Heart right ventricle (tissue), 16 donors: ENCODE measurements at regions not wholly inside any gene's neighbourhood (a gene's known extent, or its start where the extent isn't known, plus 50 kb on each side); places are given as distances from the start of the nearest gene placed in this dataset.

Source experiments
- ATAC-seq, 8 donors: fragments of 200-7000 bp; cut with Tn5 transposase; one replicate each; pipeline ENCODE4 v1.9.1; 2020; ENCODE audit warnings: mild to moderate bottlenecking in 8 of 8, moderate library complexity in 8 of 8, moderate number of reproducible peaks in 1 of 8
- DNase-seq, 2 donors: peaks; one replicate each; pipeline ENCODE4 v3.0.0-alpha.2; 2020
- H3K27ac ChIP-seq, 10 donors: fragments of 200-600 bp; sonication (generic) in 2 of 10; one replicate each; pipeline versions ENCODE4 v1.5.0 to v1.8.0; 2020 to 2022; ENCODE audit warnings: mild to moderate bottlenecking in 3 of 10
- H3K27me3 ChIP-seq, 7 donors: fragments of 200-600 bp; one replicate each; pipeline ENCODE4 v1.8.0; 2021 to 2022; ENCODE audit warnings: mild to moderate bottlenecking in 2 of 7
- H3K36me3 ChIP-seq, 9 donors: fragments of 200-600 bp; sonication (generic) in 1 of 9; one replicate each; pipeline versions ENCODE4 v1.5.0 to v1.8.0; 2020 to 2022; ENCODE audit warnings: mild to moderate bottlenecking in 2 of 9
- H3K4me1 ChIP-seq, 9 donors: fragments of 200-600 bp; sonication (generic) in 1 of 9; one replicate each; pipeline versions ENCODE4 v1.5.0 to v1.8.0; 2020 to 2022; ENCODE audit warnings: mild to moderate bottlenecking in 4 of 9
- H3K4me3 ChIP-seq, 10 donors: fragments of 200-600 bp; sonication (generic) in 2 of 10; one replicate each; pipeline versions ENCODE4 v1.5.0 to v1.8.0; 2020 to 2022; ENCODE audit warnings: mild to moderate bottlenecking in 7 of 10, moderate library complexity in 2 of 10
- H3K9me3 ChIP-seq, 11 donors: fragments of 200-600 bp in 10 of 11; sonication (generic) in 2 of 11; one replicate each; pipeline versions ENCODE4 v1.5.0 to v1.8.0; 2013 to 2022; ENCODE audit warnings: mild to moderate bottlenecking in 2 of 11, control low read depth in 1 of 11, moderate library complexity in 1 of 11
- WGBS, 2 donors: extraction: QIAGEN DNeasy Blood & Tissue Kit; methylation state at CpG; one replicate each; pipeline ENCODE4 v1.1.7; 2013; ENCODE audit warnings: inconsistent platforms in 1 of 2; 5-methylcytosine and 5-hydroxymethylcytosine counted together
- intact Hi-C, 10 donors: fragments of 100-400 bp; cut with DNase I; formaldehyde crosslinking; loops; one replicate each; pipeline versions ENCODE4 v1.11.1 to v1.14.2; 2022
- TF ChIP-seq, protein P1 (sequence below), 9 donors: fragments of 200-600 bp; sonication (generic) in 2 of 9; IDR thresholded peaks; one replicate each; pipeline versions ENCODE4 v1.5.0 to v1.8.0; 2021 to 2022; ENCODE audit warnings: antibody characterized with exemption in 9 of 9, mild to moderate bottlenecking in 5 of 9, moderate library complexity in 1 of 9
- donor health status: Arrhythmogenic right ventricular cardiomyopathy.
- donor health status: ischemic (EF 13 %, LVEDD 7.1; RV severe dilation, severe dysfunction).
- donor health status: healthy with polysubstance abuse.
- donor health status: DM: no; HTN: yes; CAD: no.
- donor health status: DM: no; HTN: no; CAD: no.
- donor health status: ischemic (EF 25% LVEDD 6.9; RV normal size, moderate dysfunction).
- donor health status: ischemic (EF 25% LVEDD 5.7; RV mildly dilated, moderate dysfunction).
- donor health status: healthy.
- donor health status: DM: yes; HTN: yes; CAD: no.
- donor health status: Ischemic cardiomyopathy.
- donor health status: ischemic (EF 35%, LVEDD 5.7; RV mildly dilated, moderate dysfunction).
- donor health status: nonischemic (EF 11% LVEDD 7.7; RV severe dilation, severe dysfunction).
- donor health status: DM: yes; HTN: yes; CAD: no.
- donor health status: PGD.
- donor health status: ischemic (EF 29% LVEDD 5.4; RV normal size, mild dysfunction).
- donor health status: nonischemic (EF 23%, LVEDD 6.1; RV moderate dilation, normal function).

- no peaks in the 10 kb centered on the region for H3K36me3 ChIP-seq
- H3K9me3 ChIP-seq, result no peaks in the 10 kb centered on the region
- TF ChIP-seq, protein P1, sequence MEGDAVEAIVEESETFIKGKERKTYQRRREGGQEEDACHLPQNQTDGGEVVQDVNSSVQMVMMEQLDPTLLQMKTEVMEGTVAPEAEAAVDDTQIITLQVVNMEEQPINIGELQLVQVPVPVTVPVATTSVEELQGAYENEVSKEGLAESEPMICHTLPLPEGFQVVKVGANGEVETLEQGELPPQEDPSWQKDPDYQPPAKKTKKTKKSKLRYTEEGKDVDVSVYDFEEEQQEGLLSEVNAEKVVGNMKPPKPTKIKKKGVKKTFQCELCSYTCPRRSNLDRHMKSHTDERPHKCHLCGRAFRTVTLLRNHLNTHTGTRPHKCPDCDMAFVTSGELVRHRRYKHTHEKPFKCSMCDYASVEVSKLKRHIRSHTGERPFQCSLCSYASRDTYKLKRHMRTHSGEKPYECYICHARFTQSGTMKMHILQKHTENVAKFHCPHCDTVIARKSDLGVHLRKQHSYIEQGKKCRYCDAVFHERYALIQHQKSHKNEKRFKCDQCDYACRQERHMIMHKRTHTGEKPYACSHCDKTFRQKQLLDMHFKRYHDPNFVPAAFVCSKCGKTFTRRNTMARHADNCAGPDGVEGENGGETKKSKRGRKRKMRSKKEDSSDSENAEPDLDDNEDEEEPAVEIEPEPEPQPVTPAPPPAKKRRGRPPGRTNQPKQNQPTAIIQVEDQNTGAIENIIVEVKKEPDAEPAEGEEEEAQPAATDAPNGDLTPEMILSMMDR (IDR thresholded peaks at IDR 0.05), result no peak
- H3K27me3 ChIP-seq, result no peaks in the 10 kb centered on the region
- no peak for ATAC-seq
- H3K4me3 ChIP-seq, result no peak overlapping the region
- H3K27ac ChIP-seq, result no peak overlapping the region
- no peak for DNase-seq
- no peaks in the 10 kb centered on the region for H3K4me1 ChIP-seq
- WGBS, 2 donors, result 88 to 93% methylated on average over 2 of the region's 2 CpGs
- intact Hi-C loops, result no loop called here
These were observed 702.9 kb upstream of the GRAMD2B start for GRCh38 chr5:125720348-125720685.

GRCh38 chr5:125720721-125721120 is 702.5 kb upstream of the GRAMD2B start:
- 98% methylated on average over 1 of the region's 1 CpG for WGBS, 2 donors
- H3K27ac ChIP-seq, result no peak overlapping the region
- DNase-seq, result no peak

DNA sequence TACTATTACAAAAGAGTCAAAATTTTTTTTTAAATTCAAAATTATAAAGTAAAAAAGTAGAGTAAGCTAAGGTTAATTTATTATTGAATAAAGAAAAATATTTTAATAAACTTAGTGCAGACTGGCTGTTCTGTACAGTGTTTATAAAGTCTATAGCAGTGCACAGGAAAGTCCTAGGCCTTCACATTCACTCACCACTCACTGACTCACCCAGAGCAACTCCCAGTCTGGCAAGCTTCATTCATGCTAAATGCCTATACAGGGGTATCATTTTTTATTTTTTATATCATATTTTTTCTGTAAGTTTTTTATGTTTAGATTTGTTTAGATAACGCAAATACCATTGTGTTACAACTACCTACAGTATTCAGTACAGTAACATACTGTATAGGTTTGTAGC is 700.7 kb upstream of the GRAMD2B start:
- Histone ChIP-seq H3K4me3 (no peak overlapping the region), H3K27ac (no peak overlapping the region), H3K27me3 (no peaks in the 10 kb centered on the region), H3K9me3 (no peaks in the 10 kb centered on the region), H3K4me1 (no peaks in the 10 kb centered on the region), H3K36me3 (no peaks in the 10 kb centered on the region)
- ATAC-seq (no peak), DNase-seq (no peak)
- intact Hi-C loops, result no loop called here
- TF ChIP-seq, protein P1 (IDR thresholded peaks at IDR 0.05), result no peak
- 95 to 97% methylated on average over 1 of the region's 1 CpG for WGBS, 2 donors

More at GRCh38 chr5:125720721-125721120, 702.5 kb upstream of the GRAMD2B start:
- Histone ChIP-seq H3K27me3 (no peaks in the 10 kb centered on the region), H3K36me3 (no peaks in the 10 kb centered on the region), H3K4me3 (no peak overlapping the region), H3K9me3 (no peaks in the 10 kb centered on the region), H3K4me1 (no peaks in the 10 kb centered on the region)
- intact Hi-C loops, result no loop called here
- no peak for ATAC-seq
- TF ChIP-seq, protein P1 (IDR thresholded peaks at IDR 0.05), result no peak

DNA sequence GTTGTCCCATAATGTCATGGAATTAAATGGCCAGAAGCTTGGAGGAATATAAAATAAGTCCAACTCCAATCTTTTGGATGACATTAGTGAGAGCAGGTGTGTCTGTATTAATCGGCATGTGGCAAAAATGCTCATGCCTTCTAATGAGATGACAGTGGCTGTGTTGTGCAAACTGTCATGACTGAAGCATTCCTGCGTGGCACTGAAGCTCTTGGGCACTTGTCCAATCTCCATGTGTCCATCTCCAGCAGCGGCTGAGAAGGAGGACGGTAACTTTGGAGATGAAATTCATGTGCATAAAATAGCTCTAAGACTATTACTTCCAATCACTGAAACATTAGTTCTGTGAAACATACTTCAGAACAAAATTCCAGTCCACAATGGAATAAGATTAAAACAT is 697.5 kb upstream of the GRAMD2B start:
- H3K4me1 ChIP-seq, result no peaks in the 10 kb centered on the region
- ATAC-seq (no peak), DNase-seq (no peak)
- WGBS, 2 donors, result 39 to 55% methylated on average over 4 of the region's 4 CpGs
- intact Hi-C loops, result no loop called here
- H3K27me3 ChIP-seq, result no peaks in the 10 kb centered on the region
- H3K27ac ChIP-seq, result no peak overlapping the region
- TF ChIP-seq, protein P1 (IDR thresholded peaks at IDR 0.05), result no peak
- H3K36me3 ChIP-seq, result no peaks in the 10 kb centered on the region
- peaks cover 0 to 7% (median 0%) of the 10 kb centered on the region in 11 donors for H3K9me3 ChIP-seq
- H3K4me3 ChIP-seq, result no peak overlapping the region

GRCh38 chr5:125743939-125744338 is 679.3 kb upstream of the GRAMD2B start:
- no peak for ATAC-seq
- Histone ChIP-seq H3K36me3 (no peaks in the 10 kb centered on the region), H3K4me3 (no peak overlapping the region), H3K9me3 (peaks cover 0 to 28% (median 0%) of the 10 kb centered on the region in 11 donors), H3K27me3 (no peaks in the 10 kb centered on the region), H3K4me1 (no peaks in the 10 kb centered on the region), H3K27ac (no peak overlapping the region)
- TF ChIP-seq, protein P1 (IDR thresholded peaks at IDR 0.05), result no peak
- intact Hi-C loops, result no loop called here
- no peak for DNase-seq
- WGBS, 2 donors, result 93 to 97% methylated on average over 3 of the region's 3 CpGs
